ENCODE measurements at regions not wholly inside any gene's neighbourhood (a gene's known extent, or its start where the extent isn't known, plus 50 kb on each side); places are given as distances from the start of the nearest gene placed in this dataset.
"Not testable (repeated sequence)": the region's sequence is repeated elsewhere in the genome, so short reads cannot be mapped to it uniquely, and the experiment has no call there.

GRCh38 chr10:78660446-78661106, 408.2 kb upstream of the ZMIZ1 start:
- DNase-seq, result no peak

DNA sequence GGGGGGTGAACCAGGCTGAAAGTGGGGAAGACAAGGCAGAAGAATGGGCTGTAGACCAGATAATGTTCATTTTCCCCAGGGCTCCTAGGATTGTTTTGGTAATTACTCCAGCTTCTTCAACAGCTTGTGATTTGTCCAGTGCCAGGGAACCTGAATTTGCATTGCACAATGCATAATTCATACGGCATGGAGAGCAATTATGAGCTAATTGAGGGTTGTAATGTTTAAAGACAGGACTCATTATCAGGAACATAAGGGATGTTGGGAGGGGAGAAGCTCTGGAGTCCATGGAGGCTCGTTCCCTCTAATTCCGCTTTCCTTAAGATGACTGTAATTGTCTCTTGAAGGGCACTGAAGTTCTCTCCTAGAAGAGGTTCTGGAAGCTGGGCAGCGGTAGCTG, 405.0 kb upstream of the ZMIZ1 start:
- no peak for DNase-seq

- DNase-seq, result no peak
Measured at GRCh38 chr10:78664929-78665553, 403.7 kb upstream of the ZMIZ1 start.

- DNase-seq, result peak; percentile 72
Measured at GRCh38 chr10:78672918-78673317, 395.8 kb upstream of the ZMIZ1 start.

- not testable (repeated sequence) for DNase-seq
Measured at GRCh38 chr10:78681141-78681540, 387.6 kb upstream of the ZMIZ1 start.

- not testable (repeated sequence) for DNase-seq
Measured at GRCh38 chr10:78681986-78682385, 386.8 kb upstream of the ZMIZ1 start.

DNA sequence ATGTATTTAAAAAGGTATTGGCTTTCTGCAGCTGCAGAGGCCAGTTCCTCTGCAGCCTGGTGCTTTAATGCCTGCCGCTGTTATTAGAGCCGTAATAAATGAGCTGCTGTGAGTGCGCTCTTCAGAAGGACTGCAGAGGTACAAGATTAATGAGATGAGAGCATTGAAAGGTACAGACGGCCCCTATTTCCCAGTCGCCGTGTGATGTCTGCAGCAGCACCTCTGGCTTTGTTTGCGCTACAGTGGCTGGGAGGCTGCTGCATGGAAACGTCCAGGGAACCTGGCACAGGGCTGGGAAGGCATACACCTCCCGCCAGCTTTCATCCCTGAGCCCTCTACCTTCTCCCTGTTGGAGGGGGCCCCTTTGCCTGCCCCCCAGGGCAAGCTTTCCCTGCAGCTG, 383.8 kb upstream of the ZMIZ1 start:
- DNase-seq, result no peak

GRCh38 chr10:78685466-78686103, 383.2 kb upstream of the ZMIZ1 start:
- peak; percentile 56 for DNase-seq

GRCh38 chr10:78686444-78687060, 382.2 kb upstream of the ZMIZ1 start:
- no peak for DNase-seq

DNA sequence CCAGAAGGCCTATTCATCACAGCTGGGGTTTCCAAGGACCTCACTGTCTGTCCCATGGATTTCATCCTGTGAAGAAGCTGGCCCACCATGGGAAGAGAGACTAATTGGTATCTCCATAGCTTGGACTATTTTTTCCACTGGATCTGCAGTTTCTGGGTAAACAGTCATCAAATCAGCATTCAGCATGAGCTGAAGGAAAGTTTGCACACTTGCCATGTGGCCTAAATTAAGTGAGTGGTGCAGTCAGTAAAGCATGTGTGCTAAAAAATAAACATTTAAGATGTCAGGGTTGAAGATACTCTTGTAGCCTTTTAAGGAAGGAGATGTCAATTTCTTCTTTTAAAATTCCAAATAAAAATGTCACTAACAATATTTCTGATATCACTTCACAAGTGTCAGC, 381.1 kb upstream of the ZMIZ1 start:
- peak; percentile 43 for DNase-seq

- DNase-seq, result no peak
Measured at GRCh38 chr10:78688230-78688900, 380.4 kb upstream of the ZMIZ1 start.

DNA sequence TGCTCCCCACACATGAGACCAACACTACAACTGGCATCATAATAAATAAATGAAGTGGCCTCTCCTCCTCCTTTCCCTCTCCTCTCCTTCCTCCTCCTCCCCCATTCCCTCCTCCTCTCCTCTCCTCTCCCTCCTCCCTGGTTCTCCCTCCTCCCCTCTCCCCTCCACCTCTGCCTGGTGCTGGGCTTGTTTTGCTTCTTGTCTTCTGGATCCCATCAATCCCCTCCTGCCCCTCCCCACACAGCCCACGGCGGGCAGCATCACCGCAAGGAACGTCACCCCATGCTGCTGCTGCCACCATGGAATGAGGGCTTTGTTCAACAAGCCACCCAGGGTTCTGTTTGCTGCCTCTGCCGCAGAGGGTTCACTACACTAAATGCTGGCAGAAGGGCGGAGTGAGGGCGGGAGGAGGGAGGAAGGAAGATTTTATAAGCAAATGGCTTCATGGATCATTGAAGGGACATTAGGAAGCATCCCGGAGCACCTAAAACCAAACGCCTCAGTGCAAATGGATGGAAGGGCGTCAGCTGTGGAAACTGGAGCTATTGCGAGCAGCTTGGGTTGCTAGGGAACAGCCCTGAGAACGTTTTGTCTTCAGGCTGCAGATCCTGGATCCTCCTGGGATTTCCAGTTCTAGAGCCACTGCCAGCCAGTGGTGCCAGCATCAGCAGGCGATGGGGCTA, 379.7 kb upstream of the ZMIZ1 start:
- peak; percentile 21 for DNase-seq

DNA sequence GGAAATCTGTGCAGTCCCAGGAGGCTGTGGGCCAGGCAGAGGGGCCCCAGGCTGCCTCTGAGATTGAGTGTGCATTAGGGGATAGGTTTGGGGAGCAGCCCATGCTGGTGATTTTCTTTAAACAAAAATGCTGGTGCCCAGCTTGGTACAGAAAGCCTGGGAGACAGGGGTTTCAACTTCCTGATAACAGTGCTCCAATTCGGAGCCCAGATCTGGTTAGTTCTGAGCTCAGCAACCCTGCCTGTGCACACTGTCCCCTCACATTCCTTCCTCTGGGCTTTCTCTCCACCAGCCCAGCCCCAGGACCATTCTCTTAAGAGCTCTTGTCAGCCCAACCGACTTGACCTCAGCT, 379.2 kb upstream of the ZMIZ1 start:
- DNase-seq, result no peak

GRCh38 chr10:78690354-78691111, 378.2 kb upstream of the ZMIZ1 start:
- no peak for DNase-seq

- DNase-seq, result no peak
Measured at GRCh38 chr10:78691301-78692030, 377.3 kb upstream of the ZMIZ1 start.

GRCh38 chr10:78692071-78692470, 376.7 kb upstream of the ZMIZ1 start:
- no peak for DNase-seq

DNA sequence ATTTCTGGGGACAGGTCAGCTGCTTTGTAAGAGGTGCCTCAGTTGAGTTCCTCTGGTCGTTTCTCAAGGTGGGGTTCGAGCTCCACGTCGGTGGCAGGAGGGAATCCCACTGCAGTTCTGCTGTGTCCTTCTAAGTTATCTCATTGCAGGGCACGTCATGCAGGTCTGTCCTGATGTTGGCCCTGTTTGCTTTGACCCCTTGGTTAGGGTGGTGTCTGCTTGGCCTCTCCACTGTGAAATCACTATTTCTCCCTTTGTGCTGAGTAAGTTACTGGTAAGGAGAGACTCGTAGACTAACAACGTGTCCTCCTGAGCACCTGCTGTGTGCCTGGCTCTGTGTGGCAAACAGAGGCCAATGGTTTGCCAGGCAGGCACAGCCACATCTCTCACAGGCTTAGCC, 372.9 kb upstream of the ZMIZ1 start:
- DNase-seq, result no peak

GRCh38 chr10:78696791-78697395, 371.9 kb upstream of the ZMIZ1 start:
- DNase-seq, result no peak

DNA sequence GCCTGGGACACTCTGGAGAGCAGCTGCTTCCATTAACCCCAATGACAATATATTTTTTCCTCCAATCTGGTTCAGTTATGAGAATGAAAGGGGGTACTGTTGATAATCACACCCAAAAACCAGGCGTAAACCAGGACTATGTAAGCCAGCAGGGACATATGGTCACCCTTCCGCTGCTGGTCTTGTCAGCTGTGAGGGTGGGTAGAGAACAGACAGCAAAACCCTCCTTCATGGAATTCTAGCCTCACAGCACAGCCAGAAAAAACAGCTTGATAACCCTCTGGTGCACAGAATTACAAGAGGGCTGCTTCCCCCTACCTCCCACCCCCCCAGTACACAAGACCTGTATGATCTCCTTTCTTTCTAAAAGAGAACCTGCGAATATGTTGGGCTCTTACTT, 368.8 kb upstream of the ZMIZ1 start:
- no peak for DNase-seq

- DNase-seq, result peak; percentile 55
Measured at GRCh38 chr10:78700413-78700812, 368.4 kb upstream of the ZMIZ1 start.

All from fibroblast of skin of right biceps (primary cell).